ENCODE measurements at regions not wholly inside any gene's neighbourhood (a gene's known extent, or its start where the extent isn't known, plus 50 kb on each side); places are given as distances from the start of the nearest gene placed in this dataset.
"Not testable (repeated sequence)": the region's sequence is repeated elsewhere in the genome, so short reads cannot be mapped to it uniquely, and the experiment has no call there.

DNA sequence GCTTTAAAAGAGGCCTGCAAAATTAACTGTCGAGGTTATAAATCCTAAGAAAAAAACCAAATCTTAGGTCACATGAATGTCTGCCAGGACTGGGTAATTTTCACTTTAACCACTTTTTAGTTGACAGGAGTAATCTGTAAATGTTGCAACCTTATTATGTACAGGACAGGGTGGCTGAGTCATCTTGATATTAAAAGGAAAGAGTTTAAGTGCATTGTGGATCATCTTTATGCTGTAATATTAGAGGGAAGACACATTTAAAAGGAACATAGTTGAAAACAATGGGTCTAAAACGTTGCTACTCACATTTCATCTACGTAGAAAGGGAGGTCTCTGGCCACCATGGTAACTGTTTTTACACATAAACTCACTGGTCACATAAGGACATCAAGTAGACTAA is 115.5 kb downstream of the LSMEM1 start:
- DNase-seq: no peak

DNA sequence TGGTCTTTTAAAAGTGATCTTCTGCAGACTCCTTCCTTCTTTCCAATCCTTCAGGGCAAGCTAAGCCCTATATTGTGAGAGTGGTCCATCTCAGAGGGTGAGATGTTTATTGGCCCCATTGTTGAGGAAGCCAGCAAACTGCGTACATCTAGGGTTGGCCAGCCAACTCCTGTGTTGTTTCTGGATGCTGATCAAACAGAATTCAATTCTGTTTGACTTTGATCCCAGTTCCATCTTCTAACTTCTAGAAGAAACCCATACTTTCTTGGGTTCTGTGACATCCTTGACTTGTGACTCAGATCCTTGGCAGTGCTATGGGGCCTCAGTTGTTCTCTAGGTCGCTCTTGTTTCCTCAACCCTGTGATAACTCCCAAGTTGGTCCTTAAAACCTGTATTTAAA is 116.2 kb downstream of the LSMEM1 start:
- DNase-seq: no peak

DNA sequence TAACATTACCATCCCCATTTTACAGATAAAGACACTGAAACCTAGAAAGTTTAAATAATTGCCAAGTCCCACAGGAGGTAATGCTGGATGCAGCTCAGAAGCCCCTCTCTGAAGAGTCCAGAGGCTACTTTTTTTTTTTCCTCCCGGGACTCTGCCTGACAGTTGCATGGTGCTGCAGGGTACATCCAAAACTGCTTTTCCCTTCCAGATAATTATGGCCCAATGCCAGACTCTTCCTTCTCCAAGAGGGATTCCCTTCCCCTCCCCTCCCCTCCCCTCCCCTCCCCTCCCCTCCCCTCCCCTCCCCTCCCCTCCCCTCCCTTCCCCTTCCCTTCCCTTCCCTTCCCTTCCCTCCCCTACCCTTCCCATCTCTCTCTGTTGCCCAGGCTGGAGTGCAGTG is 122.9 kb downstream of the LSMEM1 start:
- DNase-seq: no peak

DNA sequence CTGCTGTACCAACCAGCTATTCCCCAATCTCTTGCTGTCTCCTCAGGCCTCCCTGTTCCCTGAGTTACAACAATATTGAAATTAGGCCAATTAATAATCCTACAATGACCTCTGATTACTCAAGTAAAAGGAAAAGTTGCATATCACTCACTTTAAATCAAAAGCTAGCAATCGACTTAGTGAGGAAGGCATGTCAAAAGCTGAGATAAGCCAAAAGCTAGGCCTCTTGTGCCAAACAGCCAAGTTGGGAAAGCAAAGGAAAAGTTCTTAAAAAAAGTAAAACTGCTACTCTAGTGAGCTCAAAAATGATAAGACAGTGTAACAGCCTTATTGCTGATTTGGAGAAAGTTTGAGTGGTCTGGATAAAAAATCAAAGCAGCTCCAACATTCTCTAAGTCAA is 129.8 kb downstream of the LSMEM1 start:
- no peak for DNase-seq

DNA sequence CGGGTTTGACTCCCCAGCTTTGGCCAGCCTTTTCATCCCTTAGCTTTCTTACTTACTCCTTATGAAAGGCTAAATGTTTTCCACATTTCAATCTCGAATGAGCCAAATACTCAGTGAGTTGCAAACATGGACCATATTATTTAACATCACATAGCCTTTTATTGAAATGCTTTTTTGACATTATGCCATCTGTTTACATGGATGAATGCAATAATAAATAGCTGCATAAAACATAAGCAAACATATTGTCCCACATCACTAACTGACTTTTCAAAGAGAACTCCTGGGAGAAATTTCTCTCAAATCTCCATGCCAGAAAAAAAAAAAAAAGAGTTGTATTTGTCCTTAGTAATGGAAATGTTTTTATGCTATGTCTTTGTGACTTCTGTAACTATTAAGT is 134.9 kb downstream of the LSMEM1 start:
- DNase-seq: no peak

DNA sequence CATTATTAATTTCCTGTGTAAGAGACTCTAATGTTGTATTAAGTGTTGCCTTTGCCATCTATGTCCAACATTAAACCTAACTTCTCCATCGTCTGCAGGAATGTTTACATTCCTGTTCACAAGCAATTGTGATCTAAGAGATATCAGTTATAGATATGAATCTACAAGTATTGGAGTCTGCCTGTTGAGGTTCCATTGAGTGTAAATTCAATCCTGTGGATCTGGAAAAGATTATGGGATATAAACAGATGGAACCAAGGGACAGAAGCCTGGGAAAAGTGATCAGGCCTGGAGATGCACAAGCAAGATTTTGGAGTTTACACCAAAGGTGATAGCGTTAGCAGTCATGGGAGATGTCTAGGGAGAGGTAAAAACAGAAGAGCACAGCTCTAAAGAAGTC is 135.5 kb downstream of the LSMEM1 start:
- no peak for DNase-seq

DNA sequence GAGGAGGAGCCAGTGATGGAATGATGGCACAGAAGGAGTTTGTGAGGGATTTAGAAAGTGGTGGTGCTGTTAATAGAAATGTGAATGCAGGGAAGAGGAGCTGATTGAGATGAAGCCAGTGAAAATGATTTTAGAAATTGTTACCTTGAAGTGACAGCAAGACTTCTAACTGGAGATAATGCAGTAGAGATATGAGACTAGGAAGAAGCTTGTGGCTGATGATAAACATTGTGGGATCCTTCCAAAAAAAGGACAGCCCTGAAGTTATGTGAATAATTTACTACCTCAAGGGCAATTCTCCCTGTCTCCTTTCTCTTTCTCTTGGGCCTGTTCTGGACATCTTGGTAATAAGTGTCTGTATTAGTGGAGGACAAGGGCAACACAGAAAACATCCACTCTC is 138.6 kb downstream of the LSMEM1 start:
- no peak for DNase-seq

DNA sequence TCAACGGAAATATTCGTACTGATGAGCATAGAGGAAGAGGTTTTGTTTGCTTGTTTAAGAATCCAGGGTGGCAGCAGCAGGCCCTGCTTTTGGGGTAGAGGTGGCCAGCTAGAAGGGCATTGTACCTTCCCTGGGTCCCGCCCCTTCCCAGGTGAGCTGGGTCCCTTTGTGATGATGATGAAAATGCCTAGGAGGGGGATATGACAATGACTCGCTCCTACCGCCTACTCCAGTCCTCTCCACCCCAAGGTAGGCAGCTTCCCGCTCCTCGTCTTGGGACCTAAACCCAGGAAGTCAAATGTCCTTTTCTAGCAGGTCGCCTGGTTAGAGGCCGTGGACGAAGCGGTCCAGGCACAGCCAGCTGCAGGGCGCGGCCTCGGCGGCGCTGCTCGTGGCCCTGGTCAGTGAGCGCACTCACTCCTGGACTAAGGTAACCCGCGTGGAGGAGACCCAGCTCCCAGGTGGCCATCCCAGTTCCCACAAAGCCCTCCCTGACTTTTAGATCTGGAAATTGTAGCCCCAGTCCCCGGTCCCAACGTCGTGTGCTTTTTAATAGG is 141.4 kb downstream of the LSMEM1 start:
- no peak for DNase-seq

DNA sequence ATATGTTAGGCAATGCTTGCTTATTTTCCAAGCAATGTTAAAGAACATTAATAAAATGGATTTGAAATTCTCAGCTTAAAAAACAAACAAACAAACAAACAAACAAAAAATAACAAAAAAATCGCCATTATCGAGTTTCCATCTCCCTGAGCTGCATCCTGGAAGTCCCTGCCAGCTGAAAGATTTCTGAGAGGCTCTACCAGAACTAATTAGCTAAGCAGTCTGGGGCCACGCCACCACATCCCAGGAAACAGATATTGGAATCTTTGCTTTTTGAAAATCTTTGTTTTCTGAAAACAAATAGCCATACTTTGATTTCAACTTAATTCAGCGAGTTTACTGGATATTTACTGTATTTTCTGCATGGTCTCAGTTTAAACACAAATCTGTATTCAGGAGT is 143.6 kb downstream of the LSMEM1 start:
- DNase-seq: no peak

DNA sequence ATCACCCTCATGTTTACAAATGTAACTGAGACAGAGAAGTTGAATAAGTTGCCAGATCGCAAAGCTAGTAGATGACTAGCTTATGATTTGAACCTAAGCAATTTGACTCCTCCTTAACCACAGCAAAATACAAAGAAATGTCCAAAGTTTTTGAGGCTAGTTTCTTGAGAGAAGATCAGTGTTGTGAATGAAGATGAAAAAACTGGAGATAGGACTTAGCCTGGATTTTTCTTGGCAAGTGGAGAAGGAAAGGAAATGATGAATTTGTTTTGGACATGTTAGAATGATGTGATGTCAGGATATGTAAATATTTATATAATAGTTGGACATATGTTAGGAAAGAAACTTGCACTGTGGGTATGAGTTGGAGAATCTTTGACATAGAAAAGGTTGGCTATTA is 149.8 kb downstream of the LSMEM1 start:
- DNase-seq: no peak

DNA sequence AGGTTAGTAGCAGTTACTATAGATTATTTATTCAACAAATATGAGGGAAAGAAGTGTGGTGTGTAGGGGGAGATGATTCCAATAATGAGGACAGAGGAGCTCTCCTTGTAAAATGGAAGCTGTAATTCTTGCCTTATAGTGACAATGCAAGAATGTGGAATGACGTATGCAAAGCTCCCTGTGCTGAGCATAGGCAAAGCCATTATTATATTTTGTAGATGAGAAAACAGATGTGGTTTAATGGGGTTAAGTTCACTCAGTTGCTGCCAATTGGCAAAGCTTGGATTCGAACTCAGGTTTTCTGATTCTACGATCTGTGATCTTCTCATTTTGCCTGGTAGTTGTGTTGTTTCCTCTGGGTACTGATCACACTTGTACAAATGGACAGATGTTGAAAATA is 153.3 kb downstream of the LSMEM1 start:
- DNase-seq: no peak

DNA sequence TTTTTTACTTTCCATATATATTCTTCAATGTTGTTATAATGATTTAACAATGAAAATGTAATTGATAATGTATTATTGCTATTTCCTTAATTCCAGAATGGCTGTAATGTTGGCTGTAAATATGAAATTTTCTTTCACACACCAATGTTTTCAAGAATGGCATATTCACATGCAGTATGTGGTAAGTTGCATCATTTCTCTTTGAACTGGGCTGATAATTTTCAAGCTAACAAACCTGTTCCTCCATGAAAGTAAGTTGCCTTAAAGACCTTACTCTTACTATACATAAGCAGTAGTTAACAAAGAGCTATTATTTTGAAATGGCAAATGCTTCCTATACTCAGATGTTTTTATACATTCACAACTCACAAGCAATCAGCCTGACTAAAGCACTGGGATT is 154.5 kb downstream of the TMEM168 start:
- DNase-seq: no peak

DNA sequence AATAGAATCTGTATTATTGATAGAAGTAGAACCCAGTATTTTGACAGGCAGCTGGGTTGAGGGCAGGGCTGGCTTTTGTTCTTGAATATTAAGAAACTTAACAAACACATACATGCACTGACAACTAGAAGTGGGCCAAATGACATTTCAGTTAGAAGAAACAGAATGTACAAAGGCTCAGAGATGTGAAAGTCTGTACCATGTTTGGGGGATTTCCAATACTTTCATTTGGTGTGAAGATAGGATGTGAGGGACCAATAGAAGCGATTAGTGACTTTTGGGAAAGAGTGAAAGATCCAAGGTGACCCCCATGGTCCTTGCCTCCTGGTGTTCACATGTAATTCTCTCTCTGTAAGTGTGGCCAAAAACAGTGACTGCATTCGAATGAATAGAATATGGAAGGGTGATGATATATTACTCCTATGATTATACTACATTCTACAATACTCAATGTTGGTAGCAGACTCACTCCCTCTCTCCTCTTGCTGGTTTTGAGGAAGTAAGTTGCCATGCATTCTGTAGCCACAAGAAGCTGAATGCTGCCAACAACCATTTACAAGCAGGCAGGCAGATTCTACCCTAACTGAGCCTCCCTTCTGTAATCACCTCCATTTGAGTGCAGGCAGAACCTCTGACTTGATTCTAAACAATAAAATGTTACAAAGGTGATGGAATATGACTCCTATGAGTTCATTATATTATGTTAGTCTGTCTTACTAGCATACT is 151.4 kb downstream of the TMEM168 start:
- DNase-seq: no peak

DNA sequence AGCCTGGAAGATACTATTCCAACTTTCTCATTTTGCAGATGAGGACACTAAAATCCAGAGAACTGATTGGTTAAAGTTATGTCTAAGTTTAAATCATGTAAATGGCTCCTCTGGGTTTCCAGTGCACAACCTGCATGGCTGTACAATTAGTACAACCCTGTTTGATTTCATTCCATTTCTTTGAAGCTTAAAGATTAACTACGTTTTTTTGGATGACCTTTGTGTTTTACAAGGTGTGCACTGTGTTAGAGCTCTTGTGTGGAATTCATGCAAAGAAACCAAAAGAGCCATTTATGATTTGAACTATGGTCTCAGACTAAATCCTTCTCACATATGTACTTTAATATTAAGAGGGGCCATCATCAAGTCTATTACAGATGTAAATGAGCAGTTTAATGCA is 149.5 kb downstream of the TMEM168 start:
- no peak for DNase-seq

DNA sequence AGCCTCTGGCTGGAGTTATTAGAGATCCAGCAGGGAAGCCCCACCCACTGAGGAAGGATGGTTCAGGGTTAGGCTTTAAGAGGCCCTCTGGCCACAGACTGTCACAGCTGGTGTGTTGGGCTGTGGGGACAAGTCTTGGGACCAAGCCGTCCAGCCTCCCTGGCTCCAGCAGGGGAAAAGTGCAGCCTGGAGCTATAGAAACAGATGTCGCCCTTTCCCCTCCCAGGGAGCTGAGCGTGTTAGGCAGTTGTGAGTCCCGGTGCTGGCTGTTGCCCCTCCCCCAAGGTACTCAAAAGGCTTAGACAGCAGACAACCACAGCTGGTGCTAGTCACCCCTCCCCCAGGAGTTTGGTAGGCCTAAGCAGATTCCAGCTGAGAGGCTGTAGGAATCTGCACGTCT is 143.4 kb downstream of the TMEM168 start:
- no peak for DNase-seq

DNA sequence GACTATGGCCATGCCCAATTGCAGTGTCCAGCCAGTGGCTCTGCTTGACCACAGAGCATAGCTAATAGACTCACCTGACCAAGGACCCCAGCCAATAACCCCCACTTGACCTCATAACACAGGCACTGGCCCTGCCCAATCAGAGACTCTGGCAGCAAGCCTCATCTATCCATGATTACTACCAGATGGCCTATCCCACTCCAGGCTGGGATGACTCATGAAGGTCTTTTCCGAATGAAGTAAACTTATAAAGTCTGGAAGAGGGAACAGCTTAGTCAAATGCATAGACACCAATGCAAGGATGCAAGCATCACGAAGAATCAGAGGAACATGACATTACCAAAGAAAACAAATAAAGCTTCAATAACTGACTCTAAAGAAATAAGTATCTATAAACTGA is 141.4 kb downstream of the TMEM168 start:
- no peak for DNase-seq

DNA sequence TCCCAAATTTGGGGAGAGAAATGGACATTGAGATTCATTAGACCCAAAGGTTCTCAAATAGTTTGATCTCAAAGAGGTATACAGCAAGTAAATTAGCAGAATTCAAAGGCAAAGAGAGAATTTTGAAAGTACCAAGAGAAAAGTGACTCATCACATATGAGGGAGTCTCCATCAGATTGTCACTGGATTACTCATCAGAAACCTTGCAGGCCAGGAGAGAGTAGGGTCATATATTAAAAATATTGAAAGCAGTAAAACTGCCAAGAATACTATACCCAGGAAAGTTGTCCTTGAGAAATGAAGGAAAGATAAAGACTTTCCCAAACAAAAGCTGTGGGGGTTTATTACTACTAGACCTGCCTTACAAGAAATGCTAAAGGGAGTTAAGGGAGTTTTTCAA is 140.6 kb downstream of the TMEM168 start:
- DNase-seq: no peak

DNA sequence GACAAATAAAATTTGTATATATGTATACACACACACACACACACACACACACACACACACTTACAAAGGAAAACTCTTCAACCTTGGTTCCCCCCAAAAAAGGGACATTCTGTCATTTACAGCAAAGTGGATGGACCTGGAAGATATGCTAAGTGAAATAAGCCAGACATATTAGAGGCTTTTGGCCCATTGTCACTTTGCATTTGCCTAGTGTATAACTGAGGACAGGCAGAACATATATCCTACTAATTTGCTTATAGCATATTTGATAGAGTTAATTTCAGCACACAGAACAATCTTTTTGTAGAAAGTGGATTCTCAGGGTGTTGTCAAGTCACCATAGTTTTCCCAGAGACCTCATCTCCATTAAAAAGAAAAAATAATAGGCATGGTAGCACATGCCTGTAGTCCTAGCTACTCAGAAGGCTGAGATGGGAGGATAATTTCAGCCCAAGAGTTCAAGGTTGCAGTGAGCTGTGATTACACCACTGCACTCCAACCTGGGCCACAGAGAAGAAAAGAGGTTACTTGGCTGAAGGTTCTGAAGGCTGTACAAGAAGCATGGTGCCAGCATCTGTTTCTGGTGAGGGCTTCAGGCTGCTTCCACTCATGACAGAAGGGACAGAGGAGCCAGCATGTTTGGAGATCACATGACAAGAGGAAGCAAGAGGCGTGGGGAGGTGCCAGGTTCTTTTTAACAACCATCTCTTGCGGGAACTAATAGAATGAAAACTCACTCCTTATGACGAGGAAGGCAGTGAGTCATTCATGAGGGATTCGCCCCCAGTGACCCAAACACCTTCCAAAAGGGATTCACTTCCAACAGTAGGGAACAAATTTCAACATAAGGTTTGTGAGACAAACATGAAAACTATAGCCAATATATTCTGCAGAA is 135.6 kb downstream of the TMEM168 start:
- no peak for DNase-seq

DNA sequence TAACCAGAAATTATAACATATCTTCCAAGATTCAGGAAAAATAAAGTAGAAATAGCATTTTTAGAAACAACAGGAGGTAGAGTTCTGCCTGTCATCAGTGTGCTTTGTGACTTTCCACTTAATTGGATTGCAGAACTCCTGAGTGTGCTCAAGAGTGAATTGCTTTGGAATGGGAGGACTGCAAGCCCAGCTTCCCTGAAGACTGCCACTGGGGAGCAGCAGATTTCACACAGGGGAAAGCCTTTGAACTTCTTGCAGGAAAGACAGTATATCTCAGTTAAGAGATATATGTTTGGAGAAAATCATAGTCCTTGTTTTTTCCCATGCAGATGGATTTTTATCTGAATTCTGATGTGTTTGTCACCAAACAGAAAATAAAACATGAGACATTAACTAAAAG is 124.5 kb downstream of the TMEM168 start:
- no peak for DNase-seq

DNA sequence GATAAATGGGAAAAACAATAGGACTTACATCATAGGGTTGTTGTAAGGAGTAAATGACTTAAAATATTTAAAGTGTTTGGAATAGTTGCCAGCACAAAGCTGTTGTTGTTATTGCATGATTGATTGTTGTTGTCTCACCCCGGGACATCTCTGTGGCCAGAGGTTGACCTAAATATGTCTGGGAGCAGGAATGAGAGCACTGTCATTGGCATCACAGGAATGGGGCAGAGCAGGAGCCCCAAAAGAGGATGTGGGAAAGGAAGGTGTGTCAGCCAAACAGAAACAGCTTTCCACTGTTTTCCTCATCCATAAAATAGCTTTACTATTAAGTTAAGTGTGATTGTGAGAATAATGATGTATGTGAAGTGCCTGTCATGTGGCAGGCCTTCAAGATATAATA is 121.6 kb downstream of the TMEM168 start:
- no peak for DNase-seq

DNA sequence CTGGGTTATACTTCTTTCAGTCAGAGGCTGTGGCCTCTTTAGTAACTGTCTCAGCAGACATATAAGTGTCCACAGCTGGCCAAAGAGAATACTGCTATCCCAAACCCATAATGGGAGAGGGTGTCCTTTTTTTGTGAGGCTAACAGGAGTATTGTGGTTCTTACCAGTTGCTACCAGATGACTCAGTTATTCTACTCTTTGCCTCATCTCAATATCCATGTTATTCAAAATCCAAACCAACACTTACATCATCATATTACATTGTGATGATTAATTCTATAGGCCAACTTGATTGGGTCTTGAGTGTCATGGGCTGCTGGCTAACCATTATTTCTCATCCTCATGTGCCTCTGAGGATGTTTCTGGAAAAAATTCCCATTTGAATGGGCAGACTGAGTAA is 120.9 kb downstream of the TMEM168 start:
- DNase-seq: no peak

DNA sequence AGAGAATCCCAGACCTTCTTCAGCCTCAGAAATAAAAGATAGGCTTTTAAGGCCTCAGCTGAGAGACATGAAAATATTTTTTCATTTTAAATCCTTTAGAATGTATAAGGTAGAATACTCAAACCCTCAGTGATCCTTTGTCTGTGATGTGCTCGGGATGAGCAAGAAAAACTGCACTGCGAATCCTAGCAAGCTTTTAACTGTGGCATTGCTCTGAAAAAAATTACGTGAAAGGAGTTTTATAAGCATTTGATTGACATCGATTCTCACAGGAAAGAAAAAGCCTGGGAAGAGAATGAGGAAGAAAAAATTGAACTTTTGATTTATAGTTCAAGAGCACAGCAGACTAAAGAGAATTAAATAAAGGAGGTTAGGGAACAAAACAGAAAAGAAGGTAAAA is 120.0 kb downstream of the TMEM168 start:
- DNase-seq: no peak

DNA sequence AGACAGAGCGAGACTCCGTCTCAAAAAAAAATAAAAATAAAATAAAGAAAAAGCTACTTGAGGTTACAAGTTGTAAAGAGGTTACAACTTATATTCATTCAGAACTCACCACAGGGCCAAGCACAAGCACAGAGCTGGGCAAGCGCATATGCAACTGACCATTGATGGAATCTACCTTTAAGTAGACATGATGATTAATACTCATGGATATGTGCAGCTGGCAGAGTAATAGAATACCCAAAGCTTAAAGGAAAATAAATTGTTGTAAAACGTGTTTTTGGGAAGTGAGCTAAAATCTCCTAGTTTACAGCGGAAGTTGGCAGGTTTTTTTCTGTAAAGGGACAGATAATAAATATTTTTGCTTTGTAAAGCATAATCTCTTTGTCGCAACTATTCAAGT is 111.6 kb downstream of the TMEM168 start:
- DNase-seq: no peak

DNA sequence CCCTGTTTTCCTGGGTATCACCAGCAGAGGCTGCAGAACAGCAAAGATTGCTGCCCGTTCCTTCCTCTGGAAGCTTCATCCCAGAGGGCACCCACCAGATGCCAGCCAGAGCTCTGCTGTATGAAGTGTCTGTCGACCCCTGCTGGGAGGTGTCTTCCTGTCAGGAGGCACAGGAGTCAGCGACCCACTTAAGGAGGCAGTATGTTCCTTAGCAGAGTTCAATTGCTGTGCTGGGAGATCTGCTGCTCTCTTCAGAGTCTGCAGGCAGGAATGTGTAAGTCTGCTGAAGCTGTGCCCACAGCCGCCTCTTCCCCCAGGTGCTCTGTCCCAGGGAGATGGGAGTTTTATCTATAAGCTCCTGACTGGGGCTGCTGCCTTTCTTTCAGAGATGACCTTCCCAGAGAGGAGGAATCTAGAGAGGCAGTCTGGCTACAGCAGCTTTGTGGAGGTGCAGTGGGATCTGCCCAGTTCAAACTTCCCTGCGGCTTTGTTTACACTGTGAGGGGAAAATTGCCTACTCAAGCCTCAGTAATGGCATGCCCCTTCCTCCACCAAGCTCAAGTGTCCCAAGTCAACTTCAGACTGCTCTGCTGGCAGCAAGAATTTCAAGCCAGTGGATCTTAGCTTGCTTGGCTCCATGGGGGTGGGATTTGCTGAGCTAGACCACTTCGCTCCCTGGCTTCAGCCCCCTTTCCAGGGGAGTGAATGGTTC is 100.6 kb downstream of the TMEM168 start:
- DNase-seq: not testable (repeated sequence)
